HG03025 (cell line): ENCODE measurements at regions not wholly inside any gene's neighbourhood (a gene's known extent, or its start where the extent isn't known, plus 50 kb on each side); places are given as distances from the start of the nearest gene placed in this dataset.

Experiments used
- ATAC-seq: cut with Tn5 transposase; IDR thresholded peaks from one replicate; pipeline ENCODE4 v1.9.1; 2021; ENCODE audit warnings: mild to moderate bottlenecking, moderate library complexity; ENCODE audit not compliant: unreplicated experiment, low FRiP score

GRCh38 chr21:16071092-16071491, 341.3 kb downstream of the USP25 start:
- no peak for ATAC-seq

- ATAC-seq, result no peak
Observed at GRCh38 chr21:16071761-16072160, 342.0 kb downstream of the USP25 start.

- ATAC-seq, result no peak
Observed at GRCh38 chr21:16072221-16072620, 342.4 kb downstream of the USP25 start.

- ATAC-seq, result no peak
Observed at GRCh38 chr21:16072737-16073136, 343.0 kb downstream of the USP25 start.

GRCh38 chr21:16073586-16073985, 343.8 kb downstream of the USP25 start:
- no peak for ATAC-seq

GRCh38 chr21:16074950-16075489, 345.2 kb downstream of the USP25 start:
- no peak for ATAC-seq

- no peak for ATAC-seq
Observed at GRCh38 chr21:16075649-16076282, 346.0 kb downstream of the USP25 start.

- no peak for ATAC-seq
Observed at GRCh38 chr21:16076465-16076864, 346.7 kb downstream of the USP25 start.

GRCh38 chr21:16078382-16078781, 348.6 kb downstream of the USP25 start:
- ATAC-seq, result no peak

GRCh38 chr21:16079830-16080229, 350.0 kb downstream of the USP25 start:
- no peak for ATAC-seq

GRCh38 chr21:16081304-16081703, 351.5 kb downstream of the USP25 start:
- no peak for ATAC-seq

GRCh38 chr21:16082038-16082816, 352.4 kb downstream of the USP25 start:
- no peak for ATAC-seq

- no peak for ATAC-seq
Observed at GRCh38 chr21:16084776-16085364, 355.1 kb downstream of the USP25 start.

GRCh38 chr21:16085421-16085820, 355.6 kb downstream of the USP25 start:
- no peak for ATAC-seq

- ATAC-seq, result no peak
Observed at GRCh38 chr21:16086121-16086520, 356.3 kb downstream of the USP25 start.

- no peak for ATAC-seq
Observed at GRCh38 chr21:16086936-16087335, 357.2 kb downstream of the USP25 start.

- no peak for ATAC-seq
Observed at GRCh38 chr21:16087523-16087922, 357.7 kb downstream of the USP25 start.

GRCh38 chr21:16088056-16088455, 358.3 kb downstream of the USP25 start:
- no peak for ATAC-seq

- ATAC-seq, result no peak
Observed at GRCh38 chr21:16095005-16095404, 365.2 kb downstream of the USP25 start.

- no peak for ATAC-seq
Observed at GRCh38 chr21:16096988-16097387, 367.2 kb downstream of the USP25 start.

- no peak for ATAC-seq
Observed at GRCh38 chr21:16102113-16102512, 372.3 kb downstream of the USP25 start.
